Gastroesophageal sphincter (tissue), 3 donors: ENCODE measurements at regions not wholly inside any gene's neighbourhood (a gene's known extent, or its start where the extent isn't known, plus 50 kb on each side); places are given as distances from the start of the nearest gene placed in this dataset.

Source experiments
- EP300 ChIP-seq: sonication (generic); formaldehyde crosslinking; IDR thresholded peaks from one replicate; pipeline ENCODE4 v1.6.1; 2017; ENCODE audit warnings: antibody characterized with exemption, mild to moderate bottlenecking
- POLR2A ChIP-seq, 2 donors: fragments of 450-650 bp; IDR thresholded peaks; one replicate each; pipeline ENCODE4 v1.6.1; 2017; ENCODE audit warnings: antibody characterized with exemption in 2 of 2, mild to moderate bottlenecking in 2 of 2, moderate library complexity in 1 of 2
- POLR2AphosphoS5 ChIP-seq: sonication (generic); formaldehyde crosslinking; IDR thresholded peaks from one replicate; pipeline ENCODE4 v1.6.1; 2017; ENCODE audit warnings: antibody characterized with exemption
- TF ChIP-seq, protein P1 (sequence below), 4 experiments: fragments of 200-600 bp in 2 of 4; fragments of 450-650 bp in 2 of 4; sonication (generic) in 1 of 4; IDR thresholded peaks; one replicate each; pipeline ENCODE4 v1.5.1; 2017 to 2019; ENCODE audit warnings: antibody characterized with exemption in 4 of 4, mild to moderate bottlenecking in 2 of 4, moderate library complexity in 2 of 4

DNA sequence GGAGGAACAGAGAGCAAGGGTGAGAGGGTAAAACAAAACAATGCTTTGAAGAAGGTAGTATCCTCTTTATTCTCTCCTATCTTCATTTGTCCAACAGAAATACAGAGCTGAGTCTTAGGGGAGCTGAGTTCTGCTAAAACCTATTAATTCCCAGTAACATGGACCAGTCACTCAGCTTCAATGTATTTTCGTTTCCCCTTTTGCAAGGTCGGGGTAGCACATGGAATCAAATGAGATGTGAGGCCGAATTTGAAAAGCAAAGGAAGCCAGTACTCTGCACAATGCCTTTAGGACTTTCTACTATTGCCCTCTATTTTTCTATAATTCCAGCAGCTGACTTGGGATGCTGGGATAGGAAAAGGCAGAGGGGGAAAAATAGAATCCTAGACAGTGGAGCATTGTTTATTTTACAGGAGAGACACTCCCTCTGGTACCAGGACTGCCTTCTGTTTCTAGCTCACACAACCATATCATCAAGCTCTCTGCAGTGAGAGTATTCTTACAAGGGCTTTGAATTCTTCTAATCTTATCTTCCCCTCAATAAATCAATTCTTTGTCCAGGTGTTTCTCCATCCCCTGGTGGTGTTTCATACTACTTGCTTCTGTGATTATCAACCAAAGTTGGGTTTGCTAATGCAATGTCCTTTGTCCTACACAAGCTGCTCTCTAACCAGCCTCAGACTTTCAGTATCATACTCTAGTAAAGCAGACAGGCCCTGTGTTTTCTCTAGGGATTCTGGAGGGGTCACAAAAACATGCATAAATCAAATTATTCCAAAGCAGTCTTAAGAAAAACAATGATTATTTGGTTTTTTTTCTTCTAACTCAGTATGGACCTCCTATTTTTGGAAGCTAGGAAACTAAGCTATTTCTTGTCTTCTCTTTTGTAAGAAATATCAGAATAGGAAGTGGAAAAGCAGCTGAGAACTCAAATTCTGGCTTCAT lies 341.5 kb downstream of the OSTF1 start:
- TF ChIP-seq POLR2A (IDR thresholded peaks at IDR 0.05) = no peak
- no peak for TF ChIP-seq EP300
- TF ChIP-seq POLR2AphosphoS5 = no peak
- TF ChIP-seq, protein P1, sequence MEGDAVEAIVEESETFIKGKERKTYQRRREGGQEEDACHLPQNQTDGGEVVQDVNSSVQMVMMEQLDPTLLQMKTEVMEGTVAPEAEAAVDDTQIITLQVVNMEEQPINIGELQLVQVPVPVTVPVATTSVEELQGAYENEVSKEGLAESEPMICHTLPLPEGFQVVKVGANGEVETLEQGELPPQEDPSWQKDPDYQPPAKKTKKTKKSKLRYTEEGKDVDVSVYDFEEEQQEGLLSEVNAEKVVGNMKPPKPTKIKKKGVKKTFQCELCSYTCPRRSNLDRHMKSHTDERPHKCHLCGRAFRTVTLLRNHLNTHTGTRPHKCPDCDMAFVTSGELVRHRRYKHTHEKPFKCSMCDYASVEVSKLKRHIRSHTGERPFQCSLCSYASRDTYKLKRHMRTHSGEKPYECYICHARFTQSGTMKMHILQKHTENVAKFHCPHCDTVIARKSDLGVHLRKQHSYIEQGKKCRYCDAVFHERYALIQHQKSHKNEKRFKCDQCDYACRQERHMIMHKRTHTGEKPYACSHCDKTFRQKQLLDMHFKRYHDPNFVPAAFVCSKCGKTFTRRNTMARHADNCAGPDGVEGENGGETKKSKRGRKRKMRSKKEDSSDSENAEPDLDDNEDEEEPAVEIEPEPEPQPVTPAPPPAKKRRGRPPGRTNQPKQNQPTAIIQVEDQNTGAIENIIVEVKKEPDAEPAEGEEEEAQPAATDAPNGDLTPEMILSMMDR (IDR thresholded peaks at IDR 0.05) = no peak
